Skin of body (tissue), 1 donor: ENCODE measurements at regions not wholly inside any gene's neighbourhood (a gene's known extent, or its start where the extent isn't known, plus 50 kb on each side); places are given as distances from the start of the nearest gene placed in this dataset.

Experiments used
- DNase-seq: peaks from one replicate; lab custom pipeline; 2025; lab: John Stamatoyannopoulos, UW

- DNase-seq = peak; percentile 5
These were observed 59.0 kb upstream of the MINAR1 start for GRCh38 chr15:79373113-79373512.

DNA sequence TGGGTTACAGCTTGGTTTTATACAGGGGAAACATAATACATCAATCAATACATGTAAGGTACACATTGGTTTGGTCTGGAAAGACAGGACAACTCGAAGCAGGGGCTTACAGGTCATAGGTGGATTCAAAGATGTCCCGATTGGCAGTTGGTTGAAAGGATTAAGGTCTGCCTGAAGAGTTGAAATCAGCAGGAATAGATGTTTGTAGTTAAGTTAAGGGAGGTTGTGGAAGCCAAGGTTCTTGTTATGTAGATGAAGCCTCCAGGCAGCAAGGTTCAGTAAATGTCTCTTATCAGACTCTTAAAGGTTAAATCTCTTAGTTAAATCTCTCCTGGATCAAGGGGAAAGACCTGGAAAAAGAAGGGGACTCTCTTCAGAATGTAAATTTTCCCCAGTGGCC is 58.4 kb upstream of the MINAR1 start:
- no peak for DNase-seq

DNA sequence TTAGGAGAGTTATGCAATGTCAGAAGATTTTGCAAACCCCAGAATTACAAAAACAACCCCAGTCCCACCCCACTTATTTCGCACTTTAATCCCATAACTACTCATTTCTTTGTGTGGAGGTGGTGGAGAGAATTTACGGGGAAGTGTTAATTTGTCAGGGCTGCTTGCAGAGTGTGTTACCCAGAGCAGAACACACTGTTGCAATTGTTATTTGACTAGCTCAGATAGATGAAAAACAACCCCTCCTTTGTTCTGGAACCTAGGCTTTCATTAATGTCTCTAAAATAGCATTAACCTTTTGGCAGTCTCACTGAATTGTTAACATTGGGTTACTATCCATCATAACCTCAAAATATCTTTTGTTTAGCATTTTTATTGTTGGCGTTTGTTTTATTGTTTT is 55.8 kb upstream of the MINAR1 start:
- no peak for DNase-seq

- DNase-seq = no peak
These were observed 53.6 kb upstream of the MINAR1 start for GRCh38 chr15:79378394-79379109.

DNA sequence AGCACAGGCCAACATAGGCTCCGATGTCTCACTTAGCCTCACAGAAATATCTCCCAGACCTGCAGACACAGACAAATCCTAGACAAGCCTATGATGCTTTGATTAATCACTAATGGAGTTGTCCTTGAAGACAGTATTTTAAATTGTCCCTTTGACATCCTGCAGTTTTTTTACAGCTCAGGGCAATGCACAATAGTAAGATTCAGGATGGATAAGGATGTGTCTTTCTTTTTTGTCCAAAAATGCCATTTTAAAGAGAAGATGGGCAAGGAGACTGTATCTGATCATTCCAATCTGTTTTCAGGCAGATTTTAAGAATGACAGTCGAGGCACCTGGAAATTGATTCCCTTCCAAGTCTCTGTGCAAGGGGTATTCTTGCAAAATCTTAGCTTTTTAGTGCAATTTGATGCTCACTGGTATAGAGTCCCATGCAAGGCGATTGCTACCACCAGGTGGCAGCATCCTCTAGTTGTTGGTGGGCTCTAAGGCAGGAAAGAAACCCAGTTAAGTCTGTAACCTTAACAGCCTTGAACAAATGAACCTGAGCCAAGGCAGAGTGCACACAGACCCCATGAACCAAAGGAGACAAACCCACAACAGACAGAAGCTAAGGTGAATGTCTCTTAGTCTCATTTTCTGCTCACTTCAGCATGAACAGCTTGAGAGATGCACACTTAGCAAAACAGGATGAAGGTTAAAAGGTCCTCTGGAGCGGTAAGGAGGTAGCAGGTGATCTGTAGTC is 51.2 kb upstream of the MINAR1 start:
- peak; percentile 39 for DNase-seq

DNA sequence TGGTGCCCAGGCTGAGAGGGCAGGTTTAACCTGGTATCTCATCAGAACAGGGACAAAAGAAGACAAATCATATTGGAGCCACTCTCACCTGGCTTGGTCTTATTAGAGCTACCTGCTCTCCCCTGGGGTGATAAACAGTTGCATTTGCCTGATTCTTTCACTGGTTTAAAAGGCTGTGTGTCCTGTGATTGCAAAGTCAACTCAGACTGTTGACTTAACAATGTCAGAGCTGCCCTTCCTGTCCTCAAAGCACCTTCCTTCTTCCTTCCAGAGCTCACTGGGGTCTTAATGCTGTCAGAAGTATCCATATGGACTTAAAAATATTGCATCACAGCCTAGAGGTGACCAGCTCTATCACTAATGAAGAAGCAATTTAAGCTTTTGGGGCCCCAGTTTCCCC is 50.5 kb upstream of the MINAR1 start:
- DNase-seq = no peak
